Testis (tissue), 2 donors: ENCODE measurements at regions not wholly inside any gene's neighbourhood (a gene's known extent, or its start where the extent isn't known, plus 50 kb on each side); places are given as distances from the start of the nearest gene placed in this dataset.

Experiments
- DNase-seq: peaks from one replicate; pipeline ENCODE4 v3.0.0-alpha.2; 2019
- H3K27ac ChIP-seq, 2 donors: fragments of 200-600 bp; sonication (generic); one replicate each; pipeline ENCODE4 v1.5.1; 2019
- H3K27me3 ChIP-seq: fragments of 200-600 bp; sonication (generic); one replicate; pipeline ENCODE4 v1.5.1; 2019
- H3K36me3 ChIP-seq: fragments of 200-600 bp; sonication (generic); one replicate; pipeline ENCODE4 v1.5.1; 2017; ENCODE audit warnings: low read depth; ENCODE audit errors: missing control alignments
- H3K4me1 ChIP-seq: fragments of 200-600 bp; sonication (generic); one replicate; pipeline ENCODE4 v1.5.1; 2019
- H3K4me3 ChIP-seq, 2 donors: fragments of 200-600 bp; sonication (generic); one replicate each; pipeline ENCODE4 v1.5.1; 2017 to 2019
- H3K9me3 ChIP-seq: fragments of 200-600 bp; sonication (generic); one replicate; pipeline ENCODE4 v1.5.1; 2017
- POLR2A ChIP-seq: fragments of 450-650 bp; IDR thresholded peaks from one replicate; pipeline ENCODE4 v1.6.1; 2017; ENCODE audit warnings: antibody characterized with exemption, mild to moderate bottlenecking, moderate library complexity
- WGBS, 2 donors: methylation state at CpG; one replicate each; pipeline ENCODE4 v1.1.5; 2018; 5-methylcytosine and 5-hydroxymethylcytosine counted together
- intact Hi-C: fragments of 100-400 bp; cut with DNase I; formaldehyde crosslinking; loops from one replicate; pipeline ENCODE4 v1.15.1; 2023; ENCODE audit warnings: low total_unique reads
- TF ChIP-seq, protein P1 (sequence below), 3 experiments: fragments of 450-650 bp in 2 of 3; fragments of 200-600 bp in 1 of 3; sonication (generic) in 1 of 3; IDR thresholded peaks; one replicate each; pipeline ENCODE4 v1.5.1; 2016 to 2019; ENCODE audit warnings: antibody characterized with exemption in 3 of 3, mild to moderate bottlenecking in 2 of 3, moderate library complexity in 1 of 3

- WGBS, 2 donors: 37 to 43% methylated on average over 7 of the region's 7 CpGs
- Histone ChIP-seq H3K36me3 (no peaks in the 10 kb centered on the region), H3K4me3 (no peak overlapping the region), H3K27me3 (no peaks in the 10 kb centered on the region), H3K9me3 (no peaks in the 10 kb centered on the region), H3K27ac (no peak overlapping the region), H3K4me1 (no peaks in the 10 kb centered on the region)
- intact Hi-C loops: no loop called here
- TF ChIP-seq POLR2A: no peak
- TF ChIP-seq, protein P1, sequence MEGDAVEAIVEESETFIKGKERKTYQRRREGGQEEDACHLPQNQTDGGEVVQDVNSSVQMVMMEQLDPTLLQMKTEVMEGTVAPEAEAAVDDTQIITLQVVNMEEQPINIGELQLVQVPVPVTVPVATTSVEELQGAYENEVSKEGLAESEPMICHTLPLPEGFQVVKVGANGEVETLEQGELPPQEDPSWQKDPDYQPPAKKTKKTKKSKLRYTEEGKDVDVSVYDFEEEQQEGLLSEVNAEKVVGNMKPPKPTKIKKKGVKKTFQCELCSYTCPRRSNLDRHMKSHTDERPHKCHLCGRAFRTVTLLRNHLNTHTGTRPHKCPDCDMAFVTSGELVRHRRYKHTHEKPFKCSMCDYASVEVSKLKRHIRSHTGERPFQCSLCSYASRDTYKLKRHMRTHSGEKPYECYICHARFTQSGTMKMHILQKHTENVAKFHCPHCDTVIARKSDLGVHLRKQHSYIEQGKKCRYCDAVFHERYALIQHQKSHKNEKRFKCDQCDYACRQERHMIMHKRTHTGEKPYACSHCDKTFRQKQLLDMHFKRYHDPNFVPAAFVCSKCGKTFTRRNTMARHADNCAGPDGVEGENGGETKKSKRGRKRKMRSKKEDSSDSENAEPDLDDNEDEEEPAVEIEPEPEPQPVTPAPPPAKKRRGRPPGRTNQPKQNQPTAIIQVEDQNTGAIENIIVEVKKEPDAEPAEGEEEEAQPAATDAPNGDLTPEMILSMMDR (IDR thresholded peaks at IDR 0.05): no peak
- DNase-seq: no peak
Observed at GRCh38 chr15:97654481-97655076, 305.9 kb upstream of the ARRDC4 start.

GRCh38 chr15:97661796-97662195 is 298.7 kb upstream of the ARRDC4 start:
- Histone ChIP-seq H3K27me3 (no peaks in the 10 kb centered on the region), H3K27ac (no peak overlapping the region), H3K9me3 (no peaks in the 10 kb centered on the region), H3K4me1 (no peaks in the 10 kb centered on the region), H3K36me3 (no peaks in the 10 kb centered on the region), H3K4me3 (no peak overlapping the region)
- TF ChIP-seq, protein P1 (IDR thresholded peaks at IDR 0.05): no peak
- no peak for TF ChIP-seq POLR2A
- 68 to 91% methylated on average over 3 of the region's 3 CpGs for WGBS, 2 donors
- intact Hi-C loops: no loop called here
- DNase-seq: no peak

- intact Hi-C loops: no loop called here
- no peaks in the 10 kb centered on the region for H3K4me1 ChIP-seq
- no peaks in the 10 kb centered on the region for H3K9me3 ChIP-seq
- H3K27me3 ChIP-seq: no peaks in the 10 kb centered on the region
- H3K27ac ChIP-seq: no peak overlapping the region
- H3K36me3 ChIP-seq: no peaks in the 10 kb centered on the region
- DNase-seq: no peak
- 68 to 87% methylated on average over 2 of the region's 2 CpGs for WGBS, 2 donors
- TF ChIP-seq POLR2A: no peak
- TF ChIP-seq, protein P1 (IDR thresholded peaks at IDR 0.05): no peak
- no peak overlapping the region for H3K4me3 ChIP-seq
Observed at GRCh38 chr15:97672586-97672985, 287.9 kb upstream of the ARRDC4 start.

GRCh38 chr15:97678656-97679055 is 281.8 kb upstream of the ARRDC4 start:
- DNase-seq: no peak
- TF ChIP-seq, protein P1 (IDR thresholded peaks at IDR 0.05): no peak
- TF ChIP-seq POLR2A: no peak

DNA sequence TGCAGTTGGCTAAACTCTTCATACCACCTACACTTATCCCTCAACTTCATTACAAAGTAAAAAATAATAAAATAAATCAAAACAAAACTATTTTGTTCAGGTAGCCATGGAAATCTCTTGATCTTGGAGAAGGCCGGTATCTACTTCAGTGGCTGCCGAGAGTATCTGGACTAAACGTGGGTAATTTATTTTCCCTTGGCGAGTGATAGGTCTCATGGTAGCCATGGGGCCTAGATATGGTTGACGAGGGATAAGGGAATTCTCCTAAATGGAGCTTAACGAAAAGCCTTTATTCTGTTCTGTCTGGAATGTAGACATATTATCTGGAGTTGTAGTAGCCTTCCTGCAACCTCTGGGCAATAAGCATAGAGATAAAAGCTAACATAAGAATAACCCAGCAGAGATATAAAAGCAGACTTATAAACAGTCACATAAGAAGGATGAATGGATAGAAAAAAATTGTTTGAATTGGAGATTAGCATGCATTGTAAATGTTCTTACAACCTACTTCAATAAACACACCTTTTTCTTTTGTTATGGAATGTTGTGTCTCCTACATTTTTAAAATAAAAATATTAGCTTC is 281.3 kb upstream of the ARRDC4 start:
- H3K27me3 ChIP-seq: no peaks in the 10 kb centered on the region
- intact Hi-C loops: no loop called here
- no peak overlapping the region for H3K4me3 ChIP-seq
- no peaks in the 10 kb centered on the region for H3K9me3 ChIP-seq
- TF ChIP-seq, protein P1 (IDR thresholded peaks at IDR 0.05): no peak
- TF ChIP-seq POLR2A: no peak
- WGBS, 2 donors: 64 to 72% methylated on average over 6 of the region's 6 CpGs
- no peaks in the 10 kb centered on the region for H3K36me3 ChIP-seq
- H3K4me1 ChIP-seq: no peaks in the 10 kb centered on the region
- DNase-seq: no peak
- H3K27ac ChIP-seq: no peak overlapping the region

More at GRCh38 chr15:97678656-97679055, 281.8 kb upstream of the ARRDC4 start:
- Histone ChIP-seq H3K4me1 (no peaks in the 10 kb centered on the region), H3K36me3 (no peaks in the 10 kb centered on the region), H3K9me3 (no peaks in the 10 kb centered on the region), H3K27me3 (no peaks in the 10 kb centered on the region), H3K4me3 (no peak overlapping the region), H3K27ac (no peak overlapping the region)
- intact Hi-C loops: no loop called here
- WGBS, 2 donors: 62 to 89% methylated on average over 2 of the region's 2 CpGs
